HepG2 (cell line): ENCODE measurements at regions not wholly inside any gene's neighbourhood (a gene's known extent, or its start where the extent isn't known, plus 50 kb on each side); places are given as distances from the start of the nearest gene placed in this dataset.

Experiments
- ATAC-seq: fragments of 200-7000 bp; cut with Tn5 transposase; 3 replicates; pipeline ENCODE4 v1.9.1; 2020; ENCODE audit warnings: mild to moderate bottlenecking, moderate library complexity
- BruUV-seq: library from RNA; stranded (reverse); fragments of 400-500 nt; replicated peaks from 2 replicates; lab custom pipeline; 2021; lab: Mats Ljungman, UMichigan
- CTCF ChIA-PET: fragments of 300-600 bp; formaldehyde crosslinking; extraction: SDS; loops from one replicate; lab custom pipeline; 2021; ENCODE audit warnings: low total read pairs, inconsistent platforms, low intra/inter-chr PET ratio; lab: Yijun Ruan, JAX
- POLR2A ChIA-PET: fragments of 350-600 bp; sonication (Branson Sonifier 250); formaldehyde crosslinking; loops from one replicate; lab custom pipeline; 2020; ENCODE audit warnings: antibody characterized with exemption, inconsistent platforms; lab: Yijun Ruan, JAX
- DNase-seq: peaks from one replicate; pipeline ENCODE4 v3.0.0-alpha.2; 2015; ENCODE audit warnings: low spot score
- FAIRE-seq: peaks from 3 replicates; lab custom pipeline; 2011; peaks lifted over from hg19 to GRCh38; lab: Jason Lieb, UNC
- H2AFZ ChIP-seq: one replicate; pipeline ENCODE4 v1.6.1; 2011; ENCODE audit warnings: low read length, inconsistent platforms
- H3K27ac ChIP-seq: fragments of 300-600 bp; 3 replicates; pipeline ENCODE4 v1.8.0; 2011; ENCODE audit warnings: mixed run types, mild to moderate bottlenecking, mixed read lengths, low read length, inconsistent platforms; ENCODE audit not compliant: insufficient read depth; ENCODE audit errors: extremely low read length
- H3K27me3 ChIP-seq, 2 experiments: fragments of 200-600 bp in 1 of 2; 2 replicates in 1 of 2; 3 replicates in 1 of 2; pipeline versions ENCODE4 v1.6.0 to v1.8.0; 2011; ENCODE audit warnings: low read length in 2 of 2, mild to moderate bottlenecking in 2 of 2, moderate library complexity in 2 of 2, inconsistent platforms in 1 of 2; ENCODE audit not compliant: insufficient read depth in 2 of 2, control insufficient read depth in 1 of 2
- H3K36me3 ChIP-seq, 2 experiments: fragments of 200-600 bp in 1 of 2; replicated peaks in 1 of 2; 2 replicates in 1 of 2; 3 replicates in 1 of 2; pipeline versions ENCODE4 v1.5.1 to v1.8.0; 2011; ENCODE audit warnings: low read length in 2 of 2, inconsistent platforms in 1 of 2; ENCODE audit not compliant: insufficient read depth in 2 of 2, control insufficient read depth in 1 of 2
- H3K4me1 ChIP-seq: 2 replicates; pipeline ENCODE4 v1.5.1; 2012; ENCODE audit warnings: low read length, inconsistent platforms; ENCODE audit not compliant: insufficient read depth
- H3K4me2 ChIP-seq: 2 replicates; pipeline ENCODE4 v1.6.0; 2011; ENCODE audit warnings: low read depth, low read length, inconsistent platforms
- H3K4me3 ChIP-seq, 3 experiments: fragments of 200-600 bp in 1 of 3; sonication (generic), shearing (Covaris generic) in 1 of 3; replicated peaks in 1 of 3; 2 replicates each; pipeline ENCODE4 v1.5.1; 2011 to 2016; ENCODE audit warnings: low read length in 3 of 3, inconsistent platforms in 2 of 3, low read depth in 2 of 3, mild to moderate bottlenecking in 2 of 3, control low read depth in 1 of 3, mixed read lengths in 1 of 3; ENCODE audit not compliant: insufficient read depth in 1 of 3
- H3K79me2 ChIP-seq: one replicate; pipeline ENCODE4 v1.6.1; 2011; ENCODE audit warnings: low read length, inconsistent platforms; ENCODE audit not compliant: insufficient read depth
- H3K9ac ChIP-seq: 2 replicates; pipeline ENCODE4 v1.6.0; 2011; ENCODE audit warnings: mild to moderate bottlenecking, low read depth, low read length, inconsistent platforms; ENCODE audit not compliant: insufficient read depth
- H3K9me3 ChIP-seq: 2 replicates; pipeline ENCODE4 v1.5.1; 2012; ENCODE audit warnings: mild to moderate bottlenecking, low read length
- H4K20me1 ChIP-seq: 2 replicates; pipeline ENCODE4 v1.6.0; 2011; ENCODE audit warnings: inconsistent platforms, mild to moderate bottlenecking, low read length, moderate library complexity; ENCODE audit not compliant: insufficient read depth
- ARNT ChIP-seq: fragments of 450-650 bp; IDR thresholded peaks from 2 replicates; pipeline ENCODE4 v1.6.1; 2017
- ATF7 ChIP-seq, 2 experiments: fragments of 450-650 bp in 1 of 2; sonication (generic) in 1 of 2; formaldehyde crosslinking in 1 of 2; IDR thresholded peaks; 2 replicates each; pipeline versions ENCODE4 v1.4.0 to v1.6.1; 2016 to 2020; ENCODE audit warnings: antibody characterized with exemption in 1 of 2, mild to moderate bottlenecking in 1 of 2, missing genetic modification reagents in 1 of 2
- CBX2 ChIP-seq, 2 experiments: fragments of 200-600 bp in 1 of 2; sonication (generic); formaldehyde crosslinking in 1 of 2; IDR thresholded peaks; 2 replicates each; pipeline versions ENCODE4 v1.7.0 to v1.8.1; 2018 to 2022; ENCODE audit warnings: low read depth in 2 of 2, low read length in 1 of 2, mild to moderate bottlenecking in 1 of 2, missing genetic modification reagents in 1 of 2
- CC2D1A ChIP-seq: sonication (generic); formaldehyde crosslinking; IDR thresholded peaks from 2 replicates; pipeline ENCODE4 v1.8.1; 2023; ENCODE audit warnings: mild to moderate bottlenecking, missing genetic modification reagents
- ETV5 ChIP-seq: IDR thresholded peaks from 2 replicates; pipeline ENCODE4 v1.6.1; 2018; ENCODE audit warnings: missing biosample characterization, missing genetic modification reagents, inconsistent platforms, borderline replicate concordance
- NFATC3 ChIP-seq: sonication (generic); formaldehyde crosslinking; IDR thresholded peaks from 2 replicates; pipeline ENCODE4 v1.5.1; 2020; ENCODE audit warnings: mild to moderate bottlenecking, missing genetic modification reagents
- NFKBIZ ChIP-seq: IDR thresholded peaks from 2 replicates; pipeline ENCODE4 v1.6.1; 2018; ENCODE audit warnings: missing genetic modification reagents, missing compliant biosample characterization
- REXO4 ChIP-seq: sonication (generic); formaldehyde crosslinking; IDR thresholded peaks from 2 replicates; pipeline ENCODE4 v1.8.0; 2022; ENCODE audit warnings: missing genetic modification reagents, mild to moderate bottlenecking, borderline replicate concordance
- RFXAP ChIP-seq: sonication (generic); formaldehyde crosslinking; IDR thresholded peaks from 2 replicates; pipeline ENCODE4 v1.4.0; 2020; ENCODE audit warnings: missing genetic modification reagents, borderline replicate concordance
- TBL1XR1 ChIP-seq: fragments of 150-350 bp; IDR thresholded peaks from 2 replicates; pipeline ENCODE4 v1.6.1; 2014; ENCODE audit warnings: borderline replicate concordance, low read length; ENCODE audit not compliant: partially characterized antibody
- TSC22D2 ChIP-seq: sonication (generic); formaldehyde crosslinking; IDR thresholded peaks from 2 replicates; pipeline ENCODE4 v1.5.1; 2020; ENCODE audit warnings: missing genetic modification reagents, mild to moderate bottlenecking, borderline replicate concordance
- ZMAT3 ChIP-seq: sonication (generic); formaldehyde crosslinking; conservative IDR thresholded peaks from 2 replicates; pipeline ENCODE4 v1.7.0; 2021; ENCODE audit warnings: missing genetic modification reagents
- ZNF124 ChIP-seq: sonication (generic); formaldehyde crosslinking; IDR thresholded peaks from 2 replicates; pipeline ENCODE4 v1.4.0; 2020; ENCODE audit warnings: missing genetic modification reagents
- ZNF160 ChIP-seq: sonication (generic); formaldehyde crosslinking; IDR thresholded peaks from 2 replicates; pipeline ENCODE4 v1.8.0; 2022; ENCODE audit warnings: mild to moderate bottlenecking, inconsistent platforms, missing genetic modification reagents
- ZNF558 ChIP-seq: sonication (generic); formaldehyde crosslinking; IDR thresholded peaks from 2 replicates; pipeline ENCODE4 v1.9.0; 2022; ENCODE audit warnings: mild to moderate bottlenecking, missing genetic modification reagents, borderline replicate concordance
- ZNF7 ChIP-seq: IDR thresholded peaks from 2 replicates; pipeline ENCODE4 v1.6.1; 2016; ENCODE audit warnings: missing biosample characterization, missing genetic modification reagents
- ZNF724P ChIP-seq: sonication (generic); formaldehyde crosslinking; IDR thresholded peaks from 2 replicates; pipeline ENCODE4 v1.8.0; 2022; ENCODE audit warnings: missing genetic modification reagents, borderline replicate concordance
- ZSCAN25 ChIP-seq: sonication (generic); formaldehyde crosslinking; IDR thresholded peaks from 2 replicates; pipeline ENCODE4 v1.8.0; 2022; ENCODE audit warnings: mild to moderate bottlenecking, missing genetic modification reagents
- WGBS: methylation state at CpG from one replicate; pipeline ENCODE4 v1.1.6; 2017; ENCODE audit warnings: low lambda C conversion rate; 5-methylcytosine and 5-hydroxymethylcytosine counted together
- in situ Hi-C: cut with HindIII; loops from 2 replicates; pipeline ENCODE4 v1.10.0; 2017; ENCODE audit warnings: low pct_unique_long_range_greater_than_20kb; ENCODE audit not compliant: extremely low pct_ligation_motif_present
- intact Hi-C: fragments of 100-400 bp; cut with micrococcal nuclease; formaldehyde crosslinking; loops from one replicate; pipeline ENCODE4 v1.10.0; 2022; ENCODE audit not compliant: unreplicated experiment
- TF ChIP-seq, protein P1 (sequence below): sonication (generic); formaldehyde crosslinking; IDR thresholded peaks from 2 replicates; pipeline ENCODE4 v1.5.0; 2020; ENCODE audit warnings: missing genetic modification reagents
- TF ChIP-seq, protein P2 (sequence below): IDR thresholded peaks from 2 replicates; pipeline ENCODE4 v1.6.1; 2016; ENCODE audit warnings: low read depth, borderline replicate concordance
- TF ChIP-seq, protein P3 (sequence below): IDR thresholded peaks from 2 replicates; pipeline ENCODE4 v1.6.1; 2016; ENCODE audit warnings: mild to moderate bottlenecking, missing biosample characterization, missing genetic modification reagents
- TF ChIP-seq, protein P4 (sequence below): sonication (generic); formaldehyde crosslinking; IDR thresholded peaks from 2 replicates; pipeline ENCODE4 v1.5.0; 2020; ENCODE audit warnings: mild to moderate bottlenecking, missing genetic modification reagents

DNA sequence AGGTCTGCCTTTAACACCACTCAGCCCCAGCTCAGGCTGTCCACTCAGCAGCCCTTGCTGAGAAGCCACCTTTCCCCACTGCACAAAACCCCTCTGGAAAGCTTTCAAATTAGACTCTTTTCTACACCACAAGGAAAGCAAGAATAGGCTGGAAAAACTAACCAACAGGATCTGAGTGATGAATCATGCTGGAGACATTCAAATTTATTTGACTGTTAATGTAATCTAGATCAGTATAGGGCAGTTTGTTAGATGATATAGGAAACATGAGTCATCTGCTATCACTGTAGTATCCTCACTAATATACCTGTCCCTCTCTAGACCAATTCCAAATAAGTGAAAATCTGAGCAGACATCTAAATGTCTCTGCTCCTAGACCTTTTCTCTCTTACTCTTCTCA lies 127.8 kb upstream of the PAM start (continued):
- TF ChIP-seq, protein P1, sequence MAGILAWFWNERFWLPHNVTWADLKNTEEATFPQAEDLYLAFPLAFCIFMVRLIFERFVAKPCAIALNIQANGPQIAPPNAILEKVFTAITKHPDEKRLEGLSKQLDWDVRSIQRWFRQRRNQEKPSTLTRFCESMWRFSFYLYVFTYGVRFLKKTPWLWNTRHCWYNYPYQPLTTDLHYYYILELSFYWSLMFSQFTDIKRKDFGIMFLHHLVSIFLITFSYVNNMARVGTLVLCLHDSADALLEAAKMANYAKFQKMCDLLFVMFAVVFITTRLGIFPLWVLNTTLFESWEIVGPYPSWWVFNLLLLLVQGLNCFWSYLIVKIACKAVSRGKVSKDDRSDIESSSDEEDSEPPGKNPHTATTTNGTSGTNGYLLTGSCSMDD (CRISPR knock-in tag): no peak
- TF ChIP-seq TSC22D2 (CRISPR knock-in tag): no peak
- no peak for TF ChIP-seq RFXAP (CRISPR knock-in tag)

DNA sequence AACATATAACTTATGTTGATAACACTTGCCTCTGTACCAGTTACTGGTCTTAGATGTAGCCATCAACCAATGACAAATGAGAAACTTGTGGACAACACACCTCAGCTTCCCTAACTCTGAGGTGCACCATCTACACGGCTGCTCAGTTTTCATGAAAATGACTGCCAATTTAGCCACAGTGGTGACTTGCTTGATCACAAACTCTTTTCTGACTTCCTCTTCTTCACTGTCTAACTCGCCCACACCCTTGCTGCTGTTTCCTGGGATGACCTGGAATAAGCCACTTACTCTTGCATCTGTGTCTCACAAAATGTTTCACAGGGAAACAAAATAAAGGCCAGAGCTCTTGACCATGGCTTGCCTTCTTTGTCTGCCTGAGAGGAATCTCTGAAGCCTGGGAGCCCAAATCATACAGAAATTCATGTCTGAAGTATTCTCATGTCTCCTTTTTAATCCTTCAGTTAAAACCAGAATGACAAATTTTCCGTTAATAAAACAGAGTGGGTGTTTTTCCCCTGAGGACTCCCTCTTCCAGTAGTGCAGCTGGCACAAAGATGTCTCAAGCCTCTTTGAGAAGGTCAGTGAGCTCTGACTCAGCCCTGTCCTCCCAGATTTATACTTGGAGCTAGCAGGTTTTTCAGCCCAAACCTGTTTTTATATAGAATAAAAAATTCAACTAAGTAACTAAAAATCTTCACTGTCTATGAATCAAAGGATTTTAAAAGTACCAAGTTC lies 126.5 kb upstream of the PAM start:
- no peak overlapping the region for H3K27ac ChIP-seq
- no peak for ATAC-seq
- no peak for TF ChIP-seq ZSCAN25
- no peak for TF ChIP-seq ZNF558 (CRISPR knock-in tag)
- no peak for TF ChIP-seq ARNT
- TF ChIP-seq, protein P2, sequence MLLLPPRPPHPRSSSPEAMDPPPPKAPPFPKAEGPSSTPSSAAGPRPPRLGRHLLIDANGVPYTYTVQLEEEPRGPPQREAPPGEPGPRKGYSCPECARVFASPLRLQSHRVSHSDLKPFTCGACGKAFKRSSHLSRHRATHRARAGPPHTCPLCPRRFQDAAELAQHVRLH (CRISPR knock-in tag): no peak
- no peak for TF ChIP-seq CBX2 (IDR thresholded peaks at IDR 0.05; ENCODE audit: low read depth, low read length)
- no peak for TF ChIP-seq CBX2 (CRISPR knock-in tag; IDR thresholded peaks at IDR 0.05; ENCODE audit: low read depth)
- no peak for TF ChIP-seq ZNF724P
- TF ChIP-seq ZNF124: no peak
- TF ChIP-seq ATF7 (IDR thresholded peaks at IDR 0.05): no peak
- TF ChIP-seq ATF7 (CRISPR knock-in tag; IDR thresholded peaks at IDR 0.05): no peak
- TF ChIP-seq CC2D1A (CRISPR knock-in tag): no peak
- TF ChIP-seq ZMAT3: no peak
- no peak for TF ChIP-seq TBL1XR1
- no peak for TF ChIP-seq ETV5 (CRISPR knock-in tag)
- no peak for TF ChIP-seq REXO4
- no peak for TF ChIP-seq ZNF160 (CRISPR knock-in tag)
- TF ChIP-seq, protein P3, sequence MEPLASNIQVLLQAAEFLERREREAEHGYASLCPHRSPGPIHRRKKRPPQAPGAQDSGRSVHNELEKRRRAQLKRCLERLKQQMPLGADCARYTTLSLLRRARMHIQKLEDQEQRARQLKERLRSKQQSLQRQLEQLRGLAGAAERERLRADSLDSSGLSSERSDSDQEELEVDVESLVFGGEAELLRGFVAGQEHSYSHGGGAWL (CRISPR knock-in tag): no peak
- TF ChIP-seq, protein P4, sequence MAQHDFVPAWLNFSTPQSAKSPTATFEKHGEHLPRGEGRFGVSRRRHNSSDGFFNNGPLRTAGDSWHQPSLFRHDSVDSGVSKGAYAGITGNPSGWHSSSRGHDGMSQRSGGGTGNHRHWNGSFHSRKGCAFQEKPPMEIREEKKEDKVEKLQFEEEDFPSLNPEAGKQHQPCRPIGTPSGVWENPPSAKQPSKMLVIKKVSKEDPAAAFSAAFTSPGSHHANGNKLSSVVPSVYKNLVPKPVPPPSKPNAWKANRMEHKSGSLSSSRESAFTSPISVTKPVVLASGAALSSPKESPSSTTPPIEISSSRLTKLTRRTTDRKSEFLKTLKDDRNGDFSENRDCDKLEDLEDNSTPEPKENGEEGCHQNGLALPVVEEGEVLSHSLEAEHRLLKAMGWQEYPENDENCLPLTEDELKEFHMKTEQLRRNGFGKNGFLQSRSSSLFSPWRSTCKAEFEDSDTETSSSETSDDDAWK (CRISPR knock-in tag): no peak
- TF ChIP-seq NFKBIZ (CRISPR knock-in tag): no peak
- TF ChIP-seq NFATC3 (CRISPR knock-in tag): no peak
- no peak for TF ChIP-seq ZNF7 (CRISPR knock-in tag)
- TF ChIP-seq, all 625 proteins: peak for 0
- H4K20me1 ChIP-seq: no peaks in the 10 kb centered on the region
- intact Hi-C loops (no loop called here), in situ Hi-C loops (no loop called here)
- no peak overlapping the region for H3K4me3 ChIP-seq
- no peaks in the 10 kb centered on the region for H3K27me3 ChIP-seq
- no peak overlapping the region for H2AFZ ChIP-seq
- WGBS: 40% methylated on average over 3 of the region's 3 CpGs
- FAIRE-seq: no peak
- H3K9ac ChIP-seq: no peak overlapping the region
- no TSS peak for BruUV-seq
- H3K79me2 ChIP-seq: no peaks in the 10 kb centered on the region
- no peaks in the 10 kb centered on the region for H3K36me3 ChIP-seq
- no peaks in the 10 kb centered on the region for H3K9me3 ChIP-seq
- H3K4me2 ChIP-seq: no peak overlapping the region
- CTCF ChIA-PET: no interaction called here
- H3K4me1 ChIP-seq: no peaks in the 10 kb centered on the region
- no peak for DNase-seq
- POLR2A ChIA-PET: no interaction called here
